Fibroblast of lung (primary cell): ENCODE measurements at regions not wholly inside any gene's neighbourhood (a gene's known extent, or its start where the extent isn't known, plus 50 kb on each side); places are given as distances from the start of the nearest gene placed in this dataset.

Experiments used
- CTCF ChIP-seq, 2 donors: IDR thresholded peaks in 1 of 2; conservative IDR thresholded peaks in 1 of 2; 1 replicate in 1 of 2; 2 replicates in 1 of 2; pipeline ENCODE4 v1.5.1; 2011 to 2012; ENCODE audit warnings: low read length in 2 of 2, control low read depth in 1 of 2, inconsistent platforms in 1 of 2, low read depth in 1 of 2, mild to moderate bottlenecking in 1 of 2
- EZH2 ChIP-seq: IDR thresholded peaks from 2 replicates; pipeline ENCODE4 v1.5.1; 2012; ENCODE audit warnings: low read length, control low read depth, mild to moderate bottlenecking; ENCODE audit errors: missing control alignments

GRCh38 chr12:14252697-14253096 is 112.8 kb upstream of the ATF7IP start:
- TF ChIP-seq CTCF (conservative IDR thresholded peaks at IDR 0.05 in 1 of 2, IDR thresholded peaks at IDR 0.05 in 1 of 2; ENCODE audit: low read depth in 1 of 2, low read length in 2 of 2), result no peak
- TF ChIP-seq EZH2, result no peak
